SK-N-SH treated with all-trans-retinoic acid at 6 μM for 48 hours (cell line): ENCODE measurements at regions not wholly inside any gene's neighbourhood (a gene's known extent, or its start where the extent isn't known, plus 50 kb on each side); places are given as distances from the start of the nearest gene placed in this dataset.
"Not testable (repeated sequence)": the region's sequence is repeated elsewhere in the genome, so short reads cannot be mapped to it uniquely, and the experiment has no call there.

ENCODE experiments used
- ATAC-seq: fragments of 200-7000 bp; cut with Tn5 transposase; 3 replicates; pipeline ENCODE4 v1.9.1; 2020; ENCODE audit warnings: mild to moderate bottlenecking, moderate library complexity
- CREB5 ChIP-seq: fragments of 250-450 bp; sonication (Bioruptor Pico); IDR thresholded peaks from 2 replicates; pipeline ENCODE4 v1.5.1; 2020; ENCODE audit warnings: low read depth, mild to moderate bottlenecking, moderate library complexity
- ESRRG ChIP-seq: fragments of 250-450 bp; sonication (Bioruptor Pico); IDR thresholded peaks from 2 replicates; pipeline ENCODE4 v1.6.1; 2021; ENCODE audit warnings: mild to moderate bottlenecking
- GLIS3 ChIP-seq: fragments of 250-450 bp; sonication (Bioruptor Pico); IDR thresholded peaks from 2 replicates; pipeline ENCODE4 v1.5.0; 2020; ENCODE audit warnings: mild to moderate bottlenecking, moderate library complexity
- ISL1 ChIP-seq: fragments of 250-450 bp; sonication (Bioruptor Pico); IDR thresholded peaks from 2 replicates; pipeline ENCODE4 v2.1.2; 2022; ENCODE audit warnings: mild to moderate bottlenecking, moderate library complexity
- PATZ1 ChIP-seq: fragments of 250-450 bp; sonication (Bioruptor Pico); IDR thresholded peaks from 2 replicates; pipeline ENCODE4 v1.8.0; 2020; ENCODE audit warnings: mild to moderate bottlenecking, moderate library complexity, borderline replicate concordance
- POU6F1 ChIP-seq: fragments of 250-450 bp; sonication (Bioruptor Pico); IDR thresholded peaks from 2 replicates; pipeline ENCODE4 v1.8.0; 2021; ENCODE audit warnings: low read depth, mild to moderate bottlenecking, moderate library complexity, borderline replicate concordance
- PPARA ChIP-seq: fragments of 250-450 bp; sonication (Bioruptor Pico); IDR thresholded peaks from 2 replicates; pipeline ENCODE4 v1.5.0; 2020; ENCODE audit warnings: mild to moderate bottlenecking, borderline replicate concordance
- RARB ChIP-seq: fragments of 250-450 bp; sonication (Bioruptor Pico); IDR thresholded peaks from 2 replicates; pipeline ENCODE4 v1.8.0; 2021; ENCODE audit warnings: mild to moderate bottlenecking, moderate library complexity
- SNAI2 ChIP-seq: fragments of 250-450 bp; sonication (Bioruptor Pico); IDR thresholded peaks from 2 replicates; pipeline ENCODE4 v1.5.0; 2020; ENCODE audit warnings: mild to moderate bottlenecking, moderate library complexity
- TCF4 ChIP-seq: fragments of 250-450 bp; sonication (Bioruptor Pico); IDR thresholded peaks from 2 replicates; pipeline ENCODE4 v1.8.0; 2021; ENCODE audit warnings: mild to moderate bottlenecking, moderate library complexity, borderline replicate concordance
- TOX ChIP-seq: fragments of 250-450 bp; sonication (Bioruptor Pico); IDR thresholded peaks from 2 replicates; pipeline ENCODE4 v1.8.0; 2021; ENCODE audit warnings: mild to moderate bottlenecking, moderate library complexity, borderline replicate concordance
- TSHZ2 ChIP-seq: fragments of 250-450 bp; sonication (Bioruptor Pico); IDR thresholded peaks from 2 replicates; pipeline ENCODE4 v1.5.0; 2020; ENCODE audit warnings: mild to moderate bottlenecking, moderate library complexity
- ZC3H10 ChIP-seq: fragments of 250-450 bp; sonication (Bioruptor Pico); IDR thresholded peaks from 2 replicates; pipeline ENCODE4 v1.5.1; 2021; ENCODE audit warnings: mild to moderate bottlenecking, moderate library complexity
- ZNF8 ChIP-seq: fragments of 450-650 bp; formaldehyde crosslinking; IDR thresholded peaks from 2 replicates; pipeline ENCODE4 v1.5.0; 2020; ENCODE audit warnings: mild to moderate bottlenecking, moderate library complexity

DNA sequence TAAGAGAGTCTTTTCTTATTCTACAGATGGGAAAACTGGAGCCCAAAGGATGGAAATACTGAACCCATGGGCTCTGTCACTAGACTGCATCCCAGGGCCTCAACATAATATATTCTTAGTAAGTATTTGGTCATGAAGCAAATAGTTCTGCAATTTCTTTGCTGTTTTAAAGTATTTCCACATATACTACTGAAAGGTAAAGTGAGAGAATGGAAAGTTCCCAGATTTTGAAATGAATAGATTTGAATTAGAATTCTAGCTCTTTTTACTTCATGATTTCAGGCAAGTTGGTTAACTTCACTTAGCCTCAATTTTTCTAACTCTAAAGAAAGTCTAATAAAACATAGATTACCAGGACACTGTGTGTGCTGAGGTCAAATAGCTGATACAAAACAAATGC, 95.6 kb upstream of the FGGY start (continued):
- no peak for TF ChIP-seq TSHZ2 (CRISPR knock-in tag)
- TF ChIP-seq ESRRG (CRISPR knock-in tag): no peak
- no peak for TF ChIP-seq CREB5
- TF ChIP-seq ZC3H10 (CRISPR knock-in tag): no peak

- TF ChIP-seq PATZ1 (no peak), PPARA (no peak), RARB (no peak), TCF4 (CRISPR knock-in tag) (no peak)
- ATAC-seq: no peak
Measured at GRCh38 chr1:59202455-59202854, 94.4 kb upstream of the FGGY start.

GRCh38 chr1:59204001-59204400, 92.9 kb upstream of the FGGY start:
- TF ChIP-seq TSHZ2 (CRISPR knock-in tag) (no peak), CREB5 (no peak), ZNF8 (CRISPR knock-in tag) (no peak), ISL1 (CRISPR knock-in tag) (no peak), TOX (CRISPR knock-in tag) (no peak), ESRRG (CRISPR knock-in tag) (no peak), POU6F1 (CRISPR knock-in tag) (no peak), GLIS3 (CRISPR knock-in tag) (no peak), SNAI2 (CRISPR knock-in tag) (no peak)
- ATAC-seq: no peak

GRCh38 chr1:59206616-59207015, 90.3 kb upstream of the FGGY start:
- ATAC-seq: not testable (repeated sequence)

GRCh38 chr1:59210430-59210829, 86.5 kb upstream of the FGGY start:
- ATAC-seq: not testable (repeated sequence)
